ENCODE measurements at regions not wholly inside any gene's neighbourhood (a gene's known extent, or its start where the extent isn't known, plus 50 kb on each side); places are given as distances from the start of the nearest gene placed in this dataset.
"Not testable (repeated sequence)": the region's sequence is repeated elsewhere in the genome, so short reads cannot be mapped to it uniquely, and the experiment has no call there.

DNA sequence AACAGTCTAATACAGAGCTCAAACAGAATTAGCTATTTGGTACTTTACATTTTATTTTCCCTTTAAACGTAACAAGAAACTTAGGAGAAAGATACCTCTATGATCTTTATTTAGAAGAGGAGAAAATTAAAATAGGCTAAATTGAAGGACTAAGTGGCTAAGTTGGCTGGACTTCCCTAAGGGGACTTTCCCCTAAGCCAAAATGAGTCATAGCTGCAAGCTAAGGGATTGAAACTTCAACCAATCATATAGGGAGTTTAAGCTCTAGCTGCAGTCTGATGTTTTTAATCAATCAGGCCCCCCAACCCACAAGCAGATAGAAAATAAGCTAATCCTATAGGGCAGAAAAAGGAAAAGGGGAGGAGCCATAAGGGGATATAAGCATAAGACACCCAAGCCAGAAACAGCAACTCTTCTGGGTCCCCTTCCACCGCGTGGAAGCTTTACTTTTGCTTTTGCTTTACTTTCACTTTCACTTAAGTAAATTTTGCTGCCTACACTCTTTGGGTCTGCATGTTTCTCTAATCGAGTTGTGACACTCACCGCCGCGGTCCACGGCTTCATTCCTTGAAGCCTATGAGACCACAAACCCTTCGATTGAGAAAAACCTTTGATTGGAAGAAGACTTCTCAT, 1108.5 kb upstream of the EPHA6 start:
- DNase-seq, result peak; percentile 1

DNA sequence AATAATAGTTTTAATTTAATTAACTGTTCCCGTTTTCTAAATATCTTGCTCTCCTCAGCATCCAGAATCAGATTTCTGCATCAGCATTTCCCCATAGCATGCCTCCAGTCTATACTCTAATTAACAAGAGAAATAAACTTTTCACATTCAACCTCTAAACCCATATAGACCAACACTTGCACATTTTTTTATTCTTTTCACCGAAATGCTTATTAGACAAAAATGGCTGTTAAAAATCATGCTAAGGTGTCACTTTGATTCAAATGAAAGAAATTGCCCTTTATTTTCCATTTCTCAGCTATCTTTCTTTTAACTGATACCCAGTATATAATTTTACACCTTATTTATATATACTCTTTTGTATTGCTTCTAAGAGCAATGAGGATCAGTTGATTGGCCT, 1107.1 kb upstream of the EPHA6 start:
- DNase-seq, result no peak

DNA sequence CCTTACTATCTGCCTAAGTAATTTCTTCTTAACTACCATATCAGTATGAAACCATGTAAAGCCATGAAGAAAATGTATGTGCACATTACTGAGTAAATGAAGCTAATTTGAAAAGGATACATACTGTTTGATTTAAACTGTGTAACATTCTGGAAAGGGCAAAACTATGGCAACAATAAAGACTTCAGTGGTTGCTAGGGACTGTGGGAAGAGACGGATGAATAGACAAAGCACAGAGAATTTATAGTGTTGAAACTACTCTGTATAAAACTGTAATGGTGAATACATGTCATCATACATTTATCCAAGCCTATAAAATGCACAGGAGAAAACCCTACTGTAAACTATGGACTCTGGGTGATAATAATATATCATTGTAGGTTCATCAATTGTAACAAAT, 1103.7 kb upstream of the EPHA6 start:
- no peak for DNase-seq

DNA sequence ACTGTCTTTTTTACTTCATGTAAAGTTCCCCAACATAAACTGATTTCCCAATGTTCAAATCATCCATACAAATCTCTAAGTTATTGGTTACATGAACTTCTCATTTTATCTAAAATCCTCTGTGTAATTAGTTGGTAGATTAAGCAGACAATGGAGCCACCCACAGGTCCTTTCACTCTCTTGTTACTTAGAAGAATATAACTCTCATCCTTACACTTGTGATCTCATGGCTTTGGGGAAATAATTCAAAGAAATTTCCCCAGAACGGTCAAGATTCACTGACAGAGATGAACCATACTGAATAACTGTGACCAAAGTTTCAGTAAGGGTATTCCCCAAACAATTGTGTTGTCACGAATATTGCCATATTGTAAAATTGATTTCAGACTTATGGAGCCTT, 1102.6 kb upstream of the EPHA6 start:
- no peak for DNase-seq

DNA sequence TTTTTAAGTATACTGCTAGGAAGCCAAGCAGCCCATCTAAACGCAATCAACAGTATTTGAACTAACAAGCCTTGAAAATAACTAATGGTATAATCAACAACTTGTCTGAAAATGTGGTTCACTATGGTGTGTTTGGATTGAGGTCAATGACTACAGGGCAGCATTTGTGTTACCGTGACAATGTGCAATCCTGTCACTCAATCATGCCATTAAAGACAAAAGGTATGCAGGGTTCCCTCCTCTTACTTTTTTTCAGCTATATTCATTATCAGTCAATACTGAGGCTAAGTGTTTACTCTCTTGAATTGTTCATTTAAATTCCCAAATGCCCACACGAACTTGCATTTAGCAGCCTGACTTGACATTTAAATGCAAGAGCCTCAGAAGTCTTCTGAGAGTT, 1099.3 kb upstream of the EPHA6 start:
- no peak for DNase-seq

DNA sequence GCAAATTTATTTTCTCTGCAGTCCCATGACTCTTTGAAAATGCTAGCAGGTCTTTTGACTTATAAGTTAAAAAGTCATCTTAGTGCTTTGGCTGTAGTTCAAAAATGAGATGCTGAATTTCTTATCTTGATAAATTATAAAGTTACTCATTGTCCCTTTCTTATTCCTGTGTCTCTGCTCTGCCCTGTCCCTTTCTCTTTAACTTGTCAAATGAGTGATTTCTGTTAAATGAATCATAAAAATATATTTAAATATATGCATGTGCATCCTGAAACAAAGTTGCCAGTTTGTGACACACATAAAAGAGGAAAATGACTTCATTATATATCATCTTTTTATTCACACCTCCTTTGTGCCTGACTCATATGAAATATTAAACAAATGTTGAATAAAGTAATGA, 1097.3 kb upstream of the EPHA6 start:
- DNase-seq, result no peak

DNA sequence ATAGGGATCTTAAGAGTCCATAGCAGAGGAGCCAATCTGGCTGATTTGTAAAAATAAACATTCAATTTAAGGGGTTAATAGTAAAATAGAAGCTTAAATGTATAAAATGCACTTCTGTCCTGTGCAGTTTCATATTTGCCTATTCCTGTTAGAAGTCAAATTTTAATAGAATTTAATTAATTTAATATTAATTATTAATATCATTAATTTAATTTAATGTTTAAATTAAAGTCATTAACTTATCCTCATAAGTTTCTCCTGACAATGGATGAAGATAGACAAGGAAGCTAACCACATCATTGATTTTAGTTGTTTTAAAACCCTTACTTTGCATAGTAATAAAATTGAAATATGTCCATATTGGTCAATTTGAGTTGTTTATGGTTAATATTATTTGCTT, 1096.2 kb upstream of the EPHA6 start:
- DNase-seq, result no peak

DNA sequence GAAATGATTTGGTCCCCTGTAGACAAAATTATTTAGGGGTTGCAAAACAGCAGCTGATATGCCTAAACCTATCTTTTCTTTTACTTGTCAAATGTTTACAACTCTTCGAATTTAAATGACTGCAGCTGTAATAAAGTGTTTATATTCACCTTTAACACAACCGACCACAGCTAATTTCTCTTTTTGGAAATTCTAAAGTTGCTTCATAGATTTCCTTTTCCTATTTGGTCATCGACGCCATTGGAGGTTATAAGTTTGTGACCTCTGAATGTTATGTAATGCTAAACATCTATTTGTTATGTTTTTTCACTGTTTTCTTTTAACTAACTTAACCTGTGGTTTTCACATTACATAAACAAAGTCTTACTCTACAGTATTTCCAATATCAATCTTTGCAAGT, 1094.9 kb upstream of the EPHA6 start:
- no peak for DNase-seq

DNA sequence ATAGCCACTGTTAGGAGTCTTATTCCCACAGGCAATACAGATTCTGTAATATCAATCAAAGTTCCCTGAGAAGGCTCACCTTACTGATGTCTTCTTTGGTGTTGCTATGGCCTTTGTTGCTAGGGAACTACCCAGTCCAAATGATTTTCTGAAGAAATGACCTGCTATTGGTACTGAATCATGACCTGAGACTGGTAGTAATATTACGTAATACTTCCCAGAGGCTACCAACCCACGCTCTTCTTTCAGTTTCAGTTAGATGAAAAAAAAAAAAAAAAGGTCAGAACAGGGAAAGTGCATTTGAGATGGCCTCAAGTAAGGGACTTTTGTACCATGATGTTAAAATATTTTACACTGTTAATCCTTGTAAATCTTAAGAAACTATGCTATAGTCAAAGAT, 1092.5 kb upstream of the EPHA6 start:
- DNase-seq, result no peak

DNA sequence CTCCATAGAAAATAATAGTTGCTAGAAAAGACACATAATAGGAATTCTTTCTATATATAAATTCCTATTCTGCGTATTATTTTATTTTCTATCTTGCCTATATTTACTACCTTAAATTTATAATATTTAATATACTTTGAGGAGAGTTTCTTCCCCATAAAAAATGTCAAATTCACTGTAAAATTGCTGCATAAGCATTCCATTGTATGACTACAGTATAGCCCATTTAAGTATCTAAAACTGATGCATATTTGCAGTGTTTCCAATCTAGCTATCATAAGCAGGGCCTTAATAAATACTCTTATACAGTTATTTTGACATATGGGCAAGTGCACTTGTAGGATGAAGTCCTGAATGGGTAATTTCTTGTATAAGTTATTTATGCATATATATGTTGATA, 1088.6 kb upstream of the EPHA6 start:
- no peak for DNase-seq

DNA sequence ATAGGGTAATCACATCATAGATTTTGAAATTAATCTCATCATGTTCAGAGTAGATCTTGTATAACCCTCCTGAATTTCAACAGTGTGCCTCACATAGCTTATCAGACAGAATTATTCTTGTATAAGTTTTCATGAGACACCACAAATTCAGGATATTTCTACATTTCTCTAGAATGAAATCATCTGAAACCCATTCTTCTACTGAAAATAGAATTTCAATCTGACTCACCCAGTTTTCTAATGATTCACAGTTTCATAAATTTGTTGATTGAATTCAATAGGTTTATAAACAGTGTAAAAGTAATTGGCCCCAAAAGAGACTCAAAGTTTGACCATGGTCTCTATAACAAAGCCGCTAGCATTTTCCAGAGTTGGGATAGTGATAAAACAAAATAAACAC, 1082.6 kb upstream of the EPHA6 start:
- peak; percentile 20 for DNase-seq

DNA sequence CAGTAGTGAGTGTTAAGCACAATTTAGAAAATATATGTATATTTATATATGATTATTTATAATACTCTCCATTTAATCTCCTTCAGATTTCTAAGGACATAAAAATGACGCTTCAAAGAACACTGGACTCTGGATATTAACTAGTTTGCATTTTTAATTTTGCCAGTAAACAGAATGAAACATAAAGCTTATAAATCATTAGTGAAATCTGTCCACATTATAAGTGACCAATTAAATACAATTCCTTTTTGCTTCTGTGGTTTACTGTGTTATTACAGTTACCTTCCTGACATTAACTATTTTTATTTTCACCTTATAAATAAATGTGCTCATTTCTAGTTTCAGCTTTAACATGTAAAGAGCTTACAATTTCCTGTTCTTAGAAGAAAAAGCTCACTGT, 1081.1 kb upstream of the EPHA6 start:
- no peak for DNase-seq

DNA sequence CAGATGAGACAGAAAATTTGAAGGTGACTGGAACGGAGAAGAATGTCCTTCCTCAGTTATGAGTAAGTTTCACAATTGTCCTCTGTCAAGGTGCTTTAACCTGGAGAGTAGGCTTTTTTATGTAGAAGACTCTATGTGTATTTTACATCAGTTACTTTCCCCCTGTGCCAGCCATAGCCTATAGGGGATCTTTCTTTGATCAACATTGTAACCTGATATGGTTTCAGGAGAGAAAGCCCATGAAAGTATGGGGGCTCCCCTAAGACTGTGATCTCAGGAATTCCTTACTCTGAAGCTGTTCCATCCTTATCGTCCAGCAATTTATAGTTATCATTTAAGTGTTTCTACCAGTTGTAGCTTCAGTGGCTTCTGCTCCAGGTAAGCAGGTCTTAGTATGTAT, 1076.3 kb upstream of the EPHA6 start:
- no peak for DNase-seq

DNA sequence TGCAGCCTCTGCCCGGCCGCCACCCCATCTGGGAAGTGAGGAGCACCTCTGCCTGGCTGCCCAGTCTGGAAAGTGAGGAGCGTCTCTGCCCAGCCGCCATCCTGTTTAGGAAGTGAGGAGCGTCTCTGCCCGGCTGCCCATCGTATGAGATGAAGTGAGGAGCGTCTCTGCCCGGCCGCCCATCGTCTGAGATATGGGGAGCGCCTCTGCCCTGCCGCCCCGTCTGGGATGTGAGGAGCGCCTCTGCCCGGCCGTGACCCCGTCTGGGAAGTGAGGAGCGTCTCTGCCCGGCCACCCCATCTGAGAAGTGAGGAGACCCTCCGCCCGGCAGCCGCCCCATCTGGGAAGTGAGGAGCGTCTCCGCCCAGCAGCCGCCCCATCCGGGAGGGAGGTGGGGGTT, 1069.5 kb upstream of the EPHA6 start:
- DNase-seq, result not testable (repeated sequence)

DNA sequence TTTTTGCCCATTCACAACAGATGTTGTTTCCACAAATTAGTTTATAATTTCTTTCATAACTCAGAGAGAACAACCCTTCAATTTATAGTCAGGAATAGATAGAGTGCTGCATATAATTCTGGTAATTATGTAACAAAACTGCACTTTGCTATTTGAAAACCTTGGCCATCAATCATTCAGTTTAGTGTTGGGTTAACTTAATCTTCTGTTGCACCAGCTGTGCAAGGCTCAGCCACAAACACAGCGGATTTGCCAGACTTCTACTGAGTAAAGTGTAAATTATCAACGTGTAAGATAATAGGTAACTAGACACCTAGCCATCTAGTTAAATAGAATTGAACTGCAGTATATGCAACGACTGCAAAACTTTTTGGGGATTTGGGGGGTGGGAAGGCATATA, 1064.3 kb upstream of the EPHA6 start:
- no peak for DNase-seq

DNA sequence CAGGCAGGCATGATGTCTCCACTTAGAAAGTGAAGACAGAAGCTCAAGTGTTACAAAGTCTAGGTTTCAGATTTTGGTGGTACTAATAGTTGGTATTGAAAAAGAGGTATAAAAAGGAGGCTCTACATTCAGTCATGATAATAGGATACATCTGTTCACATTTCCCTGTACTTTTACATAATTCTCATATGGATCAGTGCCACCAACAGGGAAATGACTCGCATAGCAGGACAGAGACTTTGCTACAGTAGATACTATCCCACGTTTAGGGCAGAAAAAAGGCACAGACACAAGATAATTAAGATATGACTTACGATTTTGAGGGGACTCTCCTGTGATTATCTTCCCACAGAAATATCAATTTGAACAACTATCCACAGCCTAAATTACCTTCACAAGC, 1062.9 kb upstream of the EPHA6 start:
- peak; percentile 2 for DNase-seq

DNA sequence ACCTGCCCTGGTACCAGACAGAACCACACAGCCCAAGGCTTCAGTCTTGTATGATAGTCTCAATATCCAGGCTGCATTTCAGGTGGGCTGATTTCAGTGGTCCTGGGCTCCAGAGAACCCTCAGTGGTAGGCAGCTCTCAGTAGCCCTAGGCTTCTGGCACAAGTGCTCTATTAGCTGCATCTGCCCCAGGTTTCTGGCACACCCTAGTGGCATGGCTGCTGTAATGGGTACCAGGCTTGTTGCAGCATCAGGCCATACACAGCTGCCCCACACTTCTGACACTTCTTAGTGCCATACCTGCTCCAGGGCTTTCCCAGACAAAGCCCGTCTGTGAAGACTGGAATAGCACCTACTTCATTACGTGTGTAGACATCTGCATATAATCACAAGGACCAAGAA, 1062.2 kb upstream of the EPHA6 start:
- no peak for DNase-seq

DNA sequence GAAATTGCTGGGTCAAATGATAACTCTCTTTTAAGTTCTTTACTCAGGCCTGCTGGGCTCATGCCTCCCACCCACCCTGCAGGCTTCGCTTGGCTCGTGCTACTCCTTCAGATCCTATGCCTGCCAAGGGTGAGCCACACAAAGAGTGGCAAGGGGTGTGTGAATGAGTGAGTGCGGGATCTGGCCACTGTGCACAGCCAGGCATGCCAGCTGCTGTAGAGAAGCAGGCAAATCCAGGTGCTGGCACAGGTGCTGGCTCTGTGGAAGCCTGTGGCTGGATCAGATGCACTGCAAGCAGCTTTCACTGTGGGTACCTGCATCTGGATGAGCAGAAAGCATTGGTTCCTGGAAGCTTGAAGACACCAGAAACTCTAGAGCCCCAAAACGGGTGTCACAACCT, 1055.7 kb upstream of the EPHA6 start:
- DNase-seq, result no peak

DNA sequence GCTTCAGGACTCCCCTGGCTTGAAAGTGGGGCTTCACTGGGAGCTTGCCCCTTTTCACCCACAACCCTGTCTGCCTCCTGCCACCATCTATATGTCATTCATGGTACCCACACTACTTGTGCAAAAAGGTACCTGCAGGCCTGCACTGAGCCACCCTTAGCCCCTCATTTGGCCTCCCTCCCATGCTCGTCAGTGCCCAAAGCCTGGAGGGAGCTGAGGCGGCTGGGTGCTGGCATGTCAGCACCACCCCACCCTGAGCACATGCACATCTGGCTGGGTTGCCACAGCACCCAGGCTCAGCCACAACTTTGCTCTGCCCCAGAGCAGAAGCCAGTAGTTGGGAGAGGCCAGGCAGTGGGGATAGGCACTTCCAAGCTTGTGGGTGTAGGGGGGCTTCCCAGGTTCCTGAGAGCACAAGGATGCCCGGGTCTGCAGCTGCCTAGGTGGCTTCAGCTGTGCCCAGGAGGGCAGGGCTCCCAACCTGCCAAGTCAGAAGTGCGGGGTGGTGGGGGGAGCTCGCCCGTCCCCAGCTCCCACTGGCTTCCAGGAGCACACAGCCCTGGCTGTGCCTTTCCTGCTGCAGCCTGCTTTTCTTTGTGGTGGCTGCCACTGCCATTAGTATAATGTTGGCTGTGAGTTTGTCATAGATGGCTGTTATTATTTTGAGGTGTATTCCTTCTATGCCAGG, 1054.6 kb upstream of the EPHA6 start:
- DNase-seq, result no peak

DNA sequence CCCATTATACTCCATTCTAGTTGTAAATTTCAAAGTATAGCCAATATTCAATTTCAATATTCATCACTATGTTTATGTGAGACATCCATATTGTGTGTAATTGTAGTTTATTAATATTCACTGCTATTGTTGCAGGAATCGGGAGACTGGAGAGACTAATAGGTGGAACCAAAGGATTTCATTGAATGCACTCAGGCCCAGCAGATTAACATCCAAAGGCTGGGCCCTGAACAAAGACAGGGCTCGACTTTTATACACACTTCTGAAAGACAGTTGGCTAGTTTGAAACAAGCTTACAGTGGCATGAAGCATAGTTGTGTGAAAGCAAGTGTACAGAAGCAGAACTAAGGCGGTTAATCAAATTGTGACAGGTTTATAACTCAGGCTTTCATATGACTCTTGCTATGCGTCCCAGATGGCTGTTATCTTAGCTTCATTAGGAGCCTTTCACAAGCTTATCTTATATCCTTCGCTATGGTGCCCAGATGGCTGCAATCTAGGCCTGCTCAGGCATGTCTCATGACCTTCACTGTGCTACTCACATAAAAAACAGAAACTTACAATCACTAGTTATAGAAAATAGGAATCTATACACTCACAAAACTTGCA, 1038.8 kb upstream of the EPHA6 start:
- DNase-seq, result no peak

DNA sequence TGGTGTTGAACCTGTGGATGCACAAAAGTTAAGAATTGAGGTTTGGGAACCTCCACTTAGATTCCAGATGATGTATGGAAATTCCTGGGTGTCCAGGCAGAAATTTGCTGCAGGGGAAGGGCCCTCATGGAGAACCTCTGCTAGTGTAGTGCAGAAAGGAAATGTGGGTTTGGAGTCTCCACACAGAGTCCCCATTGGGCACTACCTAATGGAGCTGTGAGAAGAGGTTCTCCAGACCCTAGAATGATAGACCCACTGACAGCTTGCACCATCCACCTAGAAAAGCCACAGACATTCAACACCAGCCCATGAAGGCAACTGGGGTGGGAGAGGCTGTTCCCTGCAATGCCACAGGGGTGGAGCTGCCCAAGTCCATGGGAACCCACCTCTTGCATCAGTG, 1032.8 kb upstream of the EPHA6 start:
- DNase-seq, result no peak

DNA sequence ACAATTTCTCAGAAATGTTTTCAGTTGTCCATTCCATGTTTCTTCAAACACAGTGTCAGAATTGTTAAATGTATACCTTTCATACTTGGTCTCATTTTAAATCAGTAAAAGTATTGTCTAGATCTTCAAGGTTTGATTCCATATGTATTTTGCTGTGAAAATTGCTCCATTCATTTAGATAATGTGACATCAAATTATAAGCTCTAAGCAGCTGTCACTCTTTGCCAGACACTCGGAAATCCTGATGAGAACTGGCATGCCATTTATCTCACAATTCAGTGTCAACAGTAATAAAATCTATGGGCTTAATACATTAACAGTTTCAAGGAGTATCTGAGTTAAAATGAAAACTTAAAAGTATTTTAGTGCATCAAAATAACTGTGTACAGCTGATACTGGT, 1025.3 kb upstream of the EPHA6 start:
- DNase-seq, result no peak

DNA sequence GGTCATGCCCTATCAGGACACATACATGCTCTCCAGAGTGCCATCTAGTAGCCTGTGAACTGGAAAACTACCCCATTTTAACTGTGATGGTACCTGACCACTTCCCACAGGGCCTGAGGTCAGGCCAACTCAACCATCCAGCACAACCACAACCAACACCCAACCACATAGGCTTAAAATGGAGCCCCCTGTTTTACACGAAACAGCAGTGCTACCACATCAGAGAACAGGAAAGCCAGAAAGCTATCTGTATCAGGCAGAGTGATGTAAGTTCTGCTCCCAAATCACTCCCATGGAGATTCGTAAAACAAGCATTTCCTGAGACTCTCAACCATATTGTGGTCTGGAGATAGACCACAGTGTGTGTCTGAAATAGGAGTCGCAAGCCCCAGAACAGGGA, 1017.3 kb upstream of the EPHA6 start:
- no peak for DNase-seq

DNA sequence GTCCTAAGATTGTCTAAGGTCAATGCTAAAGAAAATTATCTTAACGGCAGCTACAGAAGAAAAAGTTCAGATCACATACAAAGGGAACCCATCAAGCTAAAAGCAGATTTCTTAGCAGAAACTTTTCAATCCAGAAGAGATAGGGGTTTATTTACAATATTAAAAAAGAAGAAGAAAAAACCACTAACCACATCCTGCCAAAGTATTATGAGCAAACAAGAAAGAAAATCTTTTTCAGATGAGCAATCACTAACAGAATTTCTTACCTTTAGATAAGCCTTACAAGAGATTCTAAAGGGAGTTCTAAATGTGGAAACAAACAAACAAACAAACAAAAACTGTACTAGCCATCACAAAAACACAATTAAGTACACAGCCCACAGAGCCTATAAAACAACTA, 1015.8 kb upstream of the EPHA6 start:
- no peak for DNase-seq

DNA sequence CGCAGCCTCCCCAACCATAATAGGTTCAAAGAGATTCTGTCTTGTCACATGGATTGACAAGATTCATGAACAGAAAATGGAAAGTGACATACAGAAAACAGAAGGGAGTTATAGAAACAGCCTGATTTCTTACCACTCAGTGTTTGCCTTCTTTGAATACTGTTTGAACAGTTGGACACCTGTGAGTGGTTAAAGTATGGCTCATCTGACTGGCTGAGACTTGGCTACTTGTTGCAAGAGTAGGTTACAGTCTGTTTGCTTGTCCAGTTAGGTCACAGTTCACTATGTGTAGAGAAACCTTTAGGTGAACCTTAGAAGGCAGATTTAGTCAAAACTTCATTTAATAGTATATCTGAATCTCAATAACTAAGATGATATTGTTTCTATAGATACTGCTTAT, 1003.9 kb upstream of the EPHA6 start:
- DNase-seq, result no peak

Data from fibroblast of skin of back (primary cell).